SK-N-SH (cell line): ENCODE measurements at regions not wholly inside any gene's neighbourhood (a gene's known extent, or its start where the extent isn't known, plus 50 kb on each side); places are given as distances from the start of the nearest gene placed in this dataset.

Experiments
- CTCF ChIA-PET: fragments of 300-600, 350-600 bp; formaldehyde crosslinking; extraction: SDS; loops from one replicate; lab custom pipeline; 2021; lab: Yijun Ruan, JAX
- POLR2A ChIA-PET: fragments of 350-600 bp; sonication (Branson Sonifier 250); formaldehyde crosslinking; extraction: SDS; loops from one replicate; lab custom pipeline; 2020; ENCODE audit warnings: antibody characterized with exemption, inconsistent platforms; lab: Yijun Ruan, JAX
- DNase-seq: peaks from one replicate; pipeline ENCODE4 v3.0.0; 2012
- H2AFZ ChIP-seq: fragments of 200-600 bp; sonication (generic); 2 replicates; pipeline ENCODE4 v1.8.1; 2016; ENCODE audit warnings: antibody characterized with exemption, mild to moderate bottlenecking, low read depth
- H3F3A ChIP-seq: fragments of 200-600 bp; sonication (generic); replicated peaks from 2 replicates; pipeline ENCODE3; 2016; ENCODE audit warnings: antibody characterized with exemption, mild to moderate bottlenecking; ENCODE audit not compliant: insufficient read depth
- H3K27ac ChIP-seq, 2 experiments: fragments of 200-500 bp in 1 of 2; fragments of 200-600 bp in 1 of 2; sonication (Bioruptor generic) in 1 of 2; sonication (generic), shearing (Covaris generic) in 1 of 2; 2 replicates each; pipeline versions ENCODE4 v1.5.1 to v1.6.1; 2014 to 2016; ENCODE audit warnings: low read depth in 2 of 2, inconsistent platforms in 1 of 2, low read length in 1 of 2, mild to moderate bottlenecking in 1 of 2, mixed read lengths in 1 of 2
- H3K27me3 ChIP-seq: fragments of 200-600 bp; sonication (generic), shearing (Covaris generic); 2 replicates; pipeline ENCODE4 v1.6.1; 2016; ENCODE audit warnings: mixed run types; ENCODE audit not compliant: insufficient read depth
- H3K36me3 ChIP-seq, 2 experiments: fragments of 200-500 bp in 1 of 2; fragments of 200-600 bp in 1 of 2; sonication (Bioruptor generic) in 1 of 2; sonication (generic) in 1 of 2; replicated peaks in 1 of 2; 2 replicates each; pipeline versions ENCODE3 to v1.5.1; 2014 to 2016; ENCODE audit warnings: low read length in 1 of 2, mild to moderate bottlenecking in 1 of 2; ENCODE audit not compliant: insufficient read depth in 2 of 2, control insufficient read depth in 1 of 2
- H3K4me1 ChIP-seq, 2 experiments: fragments of 200-500 bp in 1 of 2; fragments of 200-600 bp in 1 of 2; sonication (Bioruptor generic) in 1 of 2; sonication (generic), shearing (Covaris generic) in 1 of 2; 2 replicates each; pipeline versions ENCODE4 v1.5.1 to v1.6.1; 2014 to 2016; ENCODE audit warnings: low read depth in 1 of 2, low read length in 1 of 2, mixed run types in 1 of 2; ENCODE audit not compliant: insufficient read depth in 2 of 2, control insufficient read depth in 1 of 2
- H3K4me2 ChIP-seq: fragments of 200-600 bp; sonication (generic), shearing (Covaris generic); 2 replicates; pipeline ENCODE4 v1.6.1; 2017; ENCODE audit warnings: mixed run types
- H3K4me3 ChIP-seq, 2 experiments: fragments of 200-500 bp in 1 of 2; fragments of 200-600 bp in 1 of 2; sonication (Bioruptor generic) in 1 of 2; sonication (generic), shearing (Covaris generic) in 1 of 2; 2 replicates each; pipeline versions ENCODE4 v1.5.1 to v1.8.1; 2014 to 2016; ENCODE audit warnings: low read depth in 2 of 2, inconsistent platforms in 1 of 2, low read length in 1 of 2, mild to moderate bottlenecking in 1 of 2, mixed read lengths in 1 of 2, moderate library complexity in 1 of 2
- H3K79me2 ChIP-seq: fragments of 200-600 bp; sonication (generic); 2 replicates; pipeline ENCODE4 v1.8.1; 2017; ENCODE audit warnings: mild to moderate bottlenecking; ENCODE audit not compliant: insufficient read depth
- H3K9ac ChIP-seq: fragments of 200-600 bp; sonication (generic); 2 replicates; pipeline ENCODE4 v1.6.1; 2017; ENCODE audit warnings: mixed run types
- H3K9me2 ChIP-seq: fragments of 200-600 bp; sonication (generic); 2 replicates; pipeline ENCODE4 v1.6.1; 2017; ENCODE audit warnings: mixed run types
- H3K9me3 ChIP-seq: fragments of 200-600 bp; sonication (generic); 2 replicates; pipeline ENCODE4 v1.6.1; 2017; ENCODE audit warnings: mixed run types, mild to moderate bottlenecking, moderate library complexity
- H4K20me1 ChIP-seq: fragments of 200-600 bp; sonication (generic); 2 replicates; pipeline ENCODE4 v1.6.1; 2017; ENCODE audit warnings: mild to moderate bottlenecking, mixed run types; ENCODE audit not compliant: insufficient read depth
- ELF1 ChIP-seq: IDR thresholded peaks from 2 replicates; pipeline ENCODE4 v1.4.0; 2012
- EP300 ChIP-seq, 2 experiments: IDR thresholded peaks; 2 replicates each; pipeline versions ENCODE4 v1.4.0 to v1.6.1; 2012; ENCODE audit warnings: borderline replicate concordance in 1 of 2, low read depth in 1 of 2, low read length in 1 of 2
- FOSL2 ChIP-seq: IDR thresholded peaks from 2 replicates; pipeline ENCODE4 v1.4.0; 2012; ENCODE audit warnings: low read depth, mild to moderate bottlenecking, moderate library complexity, borderline replicate concordance
- GABPA ChIP-seq: IDR thresholded peaks from 2 replicates; pipeline ENCODE4 v1.4.0; 2012; ENCODE audit warnings: low read depth, mild to moderate bottlenecking
- GATA2 ChIP-seq: sonication (generic); formaldehyde crosslinking; IDR thresholded peaks from 2 replicates; pipeline ENCODE4 v1.5.0; 2020; ENCODE audit warnings: mild to moderate bottlenecking, missing genetic modification reagents
- MXI1 ChIP-seq: IDR thresholded peaks from 2 replicates; pipeline ENCODE4 v1.6.1; 2012; ENCODE audit warnings: mild to moderate bottlenecking, low read depth, low read length, improper control_type of control experiment
- NRF1 ChIP-seq: IDR thresholded peaks from 2 replicates; pipeline ENCODE4 v1.6.1; 2012; ENCODE audit warnings: low read depth, mild to moderate bottlenecking, low read length
- RAD21 ChIP-seq: IDR thresholded peaks from 2 replicates; pipeline ENCODE4 v1.6.1; 2012; ENCODE audit warnings: mild to moderate bottlenecking, low read length
- SIN3A ChIP-seq: IDR thresholded peaks from 2 replicates; pipeline ENCODE4 v1.6.1; 2012; ENCODE audit warnings: low read depth, mild to moderate bottlenecking, low read length, moderate library complexity, borderline replicate concordance
- TAF1 ChIP-seq: IDR thresholded peaks from 2 replicates; pipeline ENCODE4 v1.6.1; 2012; ENCODE audit warnings: low read depth, mild to moderate bottlenecking, low read length, moderate library complexity, borderline replicate concordance
- TCF12 ChIP-seq: IDR thresholded peaks from 2 replicates; pipeline ENCODE4 v1.4.0; 2012
- TEAD4 ChIP-seq: IDR thresholded peaks from 2 replicates; pipeline ENCODE4 v1.4.0; 2012; ENCODE audit warnings: mild to moderate bottlenecking, borderline replicate concordance; ENCODE audit not compliant: insufficient read depth
- WGBS: methylation state at CpG from one replicate; pipeline ENCODE4 v1.1.6; 2017; ENCODE audit warnings: low lambda C conversion rate; 5-methylcytosine and 5-hydroxymethylcytosine counted together
- TF ChIP-seq, protein P1 (sequence below): IDR thresholded peaks from 2 replicates; pipeline ENCODE4 v1.6.1; 2012; ENCODE audit warnings: mild to moderate bottlenecking, low read depth, low read length, moderate library complexity
- TF ChIP-seq, protein P2 (sequence below): fragments of 150-350 bp; IDR thresholded peaks from 2 replicates; pipeline ENCODE4 v1.6.1; 2017; ENCODE audit warnings: antibody characterized with exemption, low read length, low read depth, borderline replicate concordance
- TF ChIP-seq, protein P3 (sequence below): fragments of 150-350 bp; IDR thresholded peaks from 2 replicates; pipeline ENCODE4 v1.6.1; 2016; ENCODE audit warnings: mild to moderate bottlenecking, low read depth, low read length

DNA sequence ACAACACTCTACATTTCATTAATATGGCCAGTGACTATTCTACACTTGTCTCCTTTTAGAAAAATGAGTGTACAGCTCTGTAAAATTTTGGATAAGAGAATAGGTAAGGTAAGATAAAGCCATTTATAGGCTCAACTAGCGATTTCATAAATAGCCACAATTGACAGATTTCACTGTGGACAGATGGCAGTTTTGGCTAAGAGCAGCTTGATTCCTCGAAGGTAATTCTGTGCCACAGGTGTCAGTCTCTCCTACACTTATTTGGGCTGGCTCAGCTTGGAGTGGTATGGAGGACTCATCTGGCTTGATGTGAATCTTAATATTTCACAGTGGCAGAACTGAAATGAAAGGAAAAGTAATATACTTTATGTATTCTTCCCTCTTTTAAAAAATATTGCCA lies 536.7 kb upstream of the TBL1XR1 start:
- Histone ChIP-seq H3K9me3 (no peaks in the 10 kb centered on the region), H3K4me1 (peaks cover 11 to 19% of the 10 kb centered on the region in 2 experiments; a peak in 3 of 4 replicates), H3K9ac (no peak overlapping the region), H4K20me1 (no peaks in the 10 kb centered on the region), H3K4me3 (no peak overlapping the region), H3K36me3 (no peaks in the 10 kb centered on the region), H3K9me2 (no peaks in the 10 kb centered on the region), H3K27ac (no peak overlapping the region), H3F3A (peaks cover 4% of the 10 kb centered on the region), H2AFZ (no peak overlapping the region), H3K27me3 (no peaks in the 10 kb centered on the region), H3K4me2 (no peak overlapping the region), H3K79me2 (no peaks in the 10 kb centered on the region)
- ChIA-PET CTCF (interaction anchor here (0.6 kb wide), 1 partner anchor 233 kb away, joined by 3 read pairs; no protein-coding TSS in a partner anchor), POLR2A (no interaction called here)
- no peak for TF ChIP-seq ELF1
- no peak for TF ChIP-seq SIN3A
- no peak for TF ChIP-seq EP300 (IDR thresholded peaks at IDR 0.05; ENCODE audit: borderline replicate concordance in 1 of 2, low read depth in 1 of 2, low read length in 1 of 2)
- TF ChIP-seq, protein P1, sequence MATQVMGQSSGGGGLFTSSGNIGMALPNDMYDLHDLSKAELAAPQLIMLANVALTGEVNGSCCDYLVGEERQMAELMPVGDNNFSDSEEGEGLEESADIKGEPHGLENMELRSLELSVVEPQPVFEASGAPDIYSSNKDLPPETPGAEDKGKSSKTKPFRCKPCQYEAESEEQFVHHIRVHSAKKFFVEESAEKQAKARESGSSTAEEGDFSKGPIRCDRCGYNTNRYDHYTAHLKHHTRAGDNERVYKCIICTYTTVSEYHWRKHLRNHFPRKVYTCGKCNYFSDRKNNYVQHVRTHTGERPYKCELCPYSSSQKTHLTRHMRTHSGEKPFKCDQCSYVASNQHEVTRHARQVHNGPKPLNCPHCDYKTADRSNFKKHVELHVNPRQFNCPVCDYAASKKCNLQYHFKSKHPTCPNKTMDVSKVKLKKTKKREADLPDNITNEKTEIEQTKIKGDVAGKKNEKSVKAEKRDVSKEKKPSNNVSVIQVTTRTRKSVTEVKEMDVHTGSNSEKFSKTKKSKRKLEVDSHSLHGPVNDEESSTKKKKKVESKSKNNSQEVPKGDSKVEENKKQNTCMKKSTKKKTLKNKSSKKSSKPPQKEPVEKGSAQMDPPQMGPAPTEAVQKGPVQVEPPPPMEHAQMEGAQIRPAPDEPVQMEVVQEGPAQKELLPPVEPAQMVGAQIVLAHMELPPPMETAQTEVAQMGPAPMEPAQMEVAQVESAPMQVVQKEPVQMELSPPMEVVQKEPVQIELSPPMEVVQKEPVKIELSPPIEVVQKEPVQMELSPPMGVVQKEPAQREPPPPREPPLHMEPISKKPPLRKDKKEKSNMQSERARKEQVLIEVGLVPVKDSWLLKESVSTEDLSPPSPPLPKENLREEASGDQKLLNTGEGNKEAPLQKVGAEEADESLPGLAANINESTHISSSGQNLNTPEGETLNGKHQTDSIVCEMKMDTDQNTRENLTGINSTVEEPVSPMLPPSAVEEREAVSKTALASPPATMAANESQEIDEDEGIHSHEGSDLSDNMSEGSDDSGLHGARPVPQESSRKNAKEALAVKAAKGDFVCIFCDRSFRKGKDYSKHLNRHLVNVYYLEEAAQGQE, result no peak
- no peak for TF ChIP-seq RAD21
- no peak for TF ChIP-seq GABPA
- no peak for TF ChIP-seq TAF1
- WGBS, result 90% methylated on average over 2 of the region's 2 CpGs
- no peak for DNase-seq

DNA sequence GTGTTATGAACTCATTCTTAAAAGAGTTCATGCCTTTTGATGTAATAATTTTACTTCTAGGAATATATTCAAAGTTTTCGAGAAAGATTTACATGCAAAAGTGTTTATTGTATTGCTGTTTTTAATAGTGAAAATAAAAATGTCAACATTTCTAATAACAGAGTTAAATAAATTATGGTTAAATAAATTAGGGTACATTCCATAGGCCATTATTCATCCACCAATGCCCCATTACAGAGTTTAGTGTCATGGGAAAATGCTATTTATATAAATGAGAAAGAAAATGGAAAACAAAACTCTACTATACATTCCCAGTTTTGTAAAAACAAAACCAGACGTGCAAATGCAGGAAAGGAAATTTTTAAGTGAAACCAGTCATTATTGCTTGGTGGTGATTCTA lies 538.1 kb upstream of the TBL1XR1 start:
- H3K4me2 ChIP-seq, result no peak overlapping the region
- H3K79me2 ChIP-seq, result no peaks in the 10 kb centered on the region
- TF ChIP-seq GATA2 (CRISPR knock-in tag) (no peak), TCF12 (no peak), FOSL2 (no peak), MXI1 (no peak), NRF1 (no peak), TEAD4 (no peak)
- TF ChIP-seq, protein P2, sequence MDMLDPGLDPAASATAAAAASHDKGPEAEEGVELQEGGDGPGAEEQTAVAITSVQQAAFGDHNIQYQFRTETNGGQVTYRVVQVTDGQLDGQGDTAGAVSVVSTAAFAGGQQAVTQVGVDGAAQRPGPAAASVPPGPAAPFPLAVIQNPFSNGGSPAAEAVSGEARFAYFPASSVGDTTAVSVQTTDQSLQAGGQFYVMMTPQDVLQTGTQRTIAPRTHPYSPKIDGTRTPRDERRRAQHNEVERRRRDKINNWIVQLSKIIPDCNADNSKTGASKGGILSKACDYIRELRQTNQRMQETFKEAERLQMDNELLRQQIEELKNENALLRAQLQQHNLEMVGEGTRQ, result no peak
- TF ChIP-seq, protein P3, sequence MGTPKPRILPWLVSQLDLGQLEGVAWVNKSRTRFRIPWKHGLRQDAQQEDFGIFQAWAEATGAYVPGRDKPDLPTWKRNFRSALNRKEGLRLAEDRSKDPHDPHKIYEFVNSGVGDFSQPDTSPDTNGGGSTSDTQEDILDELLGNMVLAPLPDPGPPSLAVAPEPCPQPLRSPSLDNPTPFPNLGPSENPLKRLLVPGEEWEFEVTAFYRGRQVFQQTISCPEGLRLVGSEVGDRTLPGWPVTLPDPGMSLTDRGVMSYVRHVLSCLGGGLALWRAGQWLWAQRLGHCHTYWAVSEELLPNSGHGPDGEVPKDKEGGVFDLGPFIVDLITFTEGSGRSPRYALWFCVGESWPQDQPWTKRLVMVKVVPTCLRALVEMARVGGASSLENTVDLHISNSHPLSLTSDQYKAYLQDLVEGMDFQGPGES, result no peak
- no peaks in the 10 kb centered on the region for H3K9me2 ChIP-seq
- 50% methylated on average over 2 of the region's 2 CpGs for WGBS
- peaks cover 1 to 9% of the 10 kb centered on the region in 2 experiments; a peak in 3 of 4 replicates for H3K4me1 ChIP-seq
- no peak for DNase-seq
- no peak overlapping the region for H2AFZ ChIP-seq
- H3K9me3 ChIP-seq, result no peaks in the 10 kb centered on the region
- H3K4me3 ChIP-seq, result no peak overlapping the region
- ChIA-PET CTCF (no interaction called here), POLR2A (no interaction called here)
- H3F3A ChIP-seq, result peaks cover 4% of the 10 kb centered on the region
- no peaks in the 10 kb centered on the region for H3K27me3 ChIP-seq
- no peak overlapping the region for H3K9ac ChIP-seq
- no peaks in the 10 kb centered on the region for H4K20me1 ChIP-seq
- H3K36me3 ChIP-seq, result no peaks in the 10 kb centered on the region
- H3K27ac ChIP-seq, result no peak overlapping the region
